Neuron (in vitro differentiated cells): ENCODE measurements at regions not wholly inside any gene's neighbourhood (a gene's known extent, or its start where the extent isn't known, plus 50 kb on each side); places are given as distances from the start of the nearest gene placed in this dataset.

ENCODE experiments used
- H2AFZ ChIP-seq: one replicate; pipeline ENCODE4 v1.6.1; 2013; ENCODE audit warnings: low read depth, mild to moderate bottlenecking, inconsistent platforms, low read length, moderate library complexity
- H3K27me3 ChIP-seq: one replicate; pipeline ENCODE4 v1.6.1; 2013; ENCODE audit warnings: low read length; ENCODE audit not compliant: insufficient read depth
- H3K36me3 ChIP-seq: one replicate; pipeline ENCODE4 v1.6.1; 2013; ENCODE audit warnings: low read length; ENCODE audit not compliant: insufficient read depth
- H3K4me1 ChIP-seq: one replicate; pipeline ENCODE4 v1.6.1; 2013; ENCODE audit warnings: low read length; ENCODE audit not compliant: insufficient read depth
- H3K4me3 ChIP-seq: 2 replicates; pipeline ENCODE4 v1.5.1; 2013; ENCODE audit warnings: mild to moderate bottlenecking, low read length, moderate library complexity
- H3K9me3 ChIP-seq: one replicate; pipeline ENCODE4 v1.6.1; 2013; ENCODE audit warnings: low read length

DNA sequence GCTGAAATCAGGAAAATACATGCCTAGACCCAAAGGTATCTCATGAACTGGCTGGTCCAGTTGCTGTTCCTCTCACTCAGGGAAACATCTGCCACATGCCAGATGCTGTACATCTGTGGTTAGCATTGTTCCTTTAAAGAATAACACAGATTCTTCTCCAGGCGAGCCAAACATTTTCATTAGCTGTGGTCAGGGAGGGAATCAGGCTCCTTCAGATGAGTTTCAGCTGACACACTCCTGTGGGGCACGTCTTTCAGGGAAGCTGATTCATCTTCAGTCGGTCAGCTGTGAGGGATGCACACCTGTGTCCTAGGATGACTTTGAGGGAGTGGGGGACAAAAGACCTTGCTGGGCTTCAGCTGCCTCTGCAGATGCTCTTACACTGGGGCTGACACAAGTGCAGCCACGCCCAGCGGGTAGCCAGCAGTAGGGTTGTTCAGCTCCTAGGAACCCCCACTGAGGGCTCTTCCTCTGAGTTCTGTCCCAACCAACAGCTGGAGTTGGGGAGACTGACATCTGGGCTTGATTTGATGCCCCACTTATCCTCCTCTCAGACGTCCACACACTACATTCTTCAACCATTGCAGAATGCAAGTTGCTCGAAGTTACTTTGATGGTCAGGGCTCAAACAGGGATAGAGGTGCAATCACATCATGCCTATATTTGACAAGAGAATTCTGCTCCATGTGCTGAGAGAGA lies 155.0 kb downstream of the NUAK1 start:
- no peaks in the 10 kb centered on the region for H3K36me3 ChIP-seq
- H2AFZ ChIP-seq: no peak overlapping the region
- H3K9me3 ChIP-seq: no peaks in the 10 kb centered on the region
- H3K27me3 ChIP-seq: no peaks in the 10 kb centered on the region
- peaks cover 29% of the 10 kb centered on the region for H3K4me1 ChIP-seq
- H3K4me3 ChIP-seq: no peak overlapping the region

DNA sequence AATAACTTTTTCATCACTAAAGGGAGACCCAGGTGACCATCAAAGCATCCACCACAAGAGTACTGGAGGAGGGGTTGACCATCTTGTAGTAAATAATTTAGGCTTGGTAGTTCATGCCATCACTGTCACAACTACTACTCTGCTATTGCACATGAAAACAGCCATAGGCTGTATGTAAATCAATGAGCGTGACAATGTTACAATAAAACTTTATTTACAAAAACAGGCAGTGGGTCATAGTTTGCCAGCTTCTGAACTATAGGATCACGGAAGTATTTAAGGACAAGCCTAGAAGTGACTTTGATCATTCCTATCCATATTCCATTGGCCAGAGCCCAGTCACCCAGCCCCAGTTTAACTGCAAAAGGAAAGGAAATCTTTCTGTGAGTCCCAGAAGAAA lies 153.4 kb downstream of the NUAK1 start:
- H3K36me3 ChIP-seq: no peaks in the 10 kb centered on the region
- no peaks in the 10 kb centered on the region for H3K27me3 ChIP-seq
- H3K4me1 ChIP-seq: peaks cover 14% of the 10 kb centered on the region
- H3K4me3 ChIP-seq: no peak overlapping the region
- H2AFZ ChIP-seq: no peak overlapping the region
- no peaks in the 10 kb centered on the region for H3K9me3 ChIP-seq

DNA sequence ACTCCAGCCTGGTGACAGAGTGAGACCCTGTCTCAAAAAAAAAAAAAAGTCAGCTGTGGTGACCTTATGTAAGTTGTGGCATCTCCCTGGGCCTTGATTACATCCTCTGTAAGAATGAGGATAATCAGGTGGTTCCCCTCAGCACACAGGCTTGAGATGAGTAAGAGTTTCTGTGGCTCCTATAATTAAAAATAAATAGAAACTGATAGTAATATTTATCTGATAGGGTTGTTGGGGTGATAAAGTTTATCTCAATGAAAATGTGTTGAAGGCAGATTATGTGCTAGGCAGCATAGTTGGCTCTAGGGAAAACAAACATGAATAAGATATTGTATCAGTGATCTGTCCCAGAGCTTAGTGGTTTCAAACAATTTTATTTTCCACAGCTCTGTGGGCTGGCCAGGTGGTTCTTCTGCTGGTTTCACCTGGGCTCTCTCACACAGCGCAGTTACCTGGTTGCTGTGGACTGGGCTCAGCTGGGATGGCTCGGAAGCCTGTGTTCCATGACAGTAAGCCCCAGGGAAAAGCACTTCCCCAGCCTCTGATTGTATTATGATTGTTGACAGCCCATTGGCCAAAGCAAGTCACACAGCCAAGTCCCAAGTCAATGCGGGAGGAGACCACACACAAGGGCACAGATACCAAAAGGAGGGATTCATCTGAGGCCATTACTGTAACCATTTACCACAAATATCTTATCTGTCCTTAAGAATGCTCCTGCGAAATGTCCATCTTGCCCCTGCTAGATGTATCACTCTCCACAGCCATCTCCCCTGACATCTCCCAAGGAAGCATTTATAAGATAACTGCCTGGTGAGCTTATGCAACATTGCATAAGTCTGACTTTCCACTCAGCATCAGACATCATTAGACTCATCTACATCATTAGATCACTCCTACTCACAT lies 151.7 kb downstream of the NUAK1 start:
- H3K27me3 ChIP-seq: no peaks in the 10 kb centered on the region
- no peaks in the 10 kb centered on the region for H3K9me3 ChIP-seq
- peaks cover 2% of the 10 kb centered on the region for H3K4me1 ChIP-seq

DNA sequence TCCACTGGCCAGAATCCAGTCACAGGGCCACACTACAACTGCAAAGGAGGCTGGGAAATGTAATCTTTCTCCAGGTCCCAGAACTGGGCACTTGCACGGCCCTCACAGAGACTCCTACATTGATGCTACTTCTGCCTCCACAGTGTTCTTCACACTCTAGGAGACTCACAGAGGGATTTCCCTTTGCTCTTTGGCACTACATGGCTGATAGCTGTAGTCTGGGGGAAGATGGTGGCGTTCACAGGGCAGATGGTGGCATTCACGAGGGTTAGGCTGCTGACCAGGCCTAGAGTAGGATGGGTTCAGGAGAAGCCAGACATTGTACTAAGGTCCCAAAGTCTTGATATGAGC lies 151.1 kb downstream of the NUAK1 start:
- Histone ChIP-seq H2AFZ (no peak overlapping the region), H3K36me3 (no peaks in the 10 kb centered on the region), H3K27me3 (no peaks in the 10 kb centered on the region), H3K4me3 (no peak overlapping the region), H3K4me1 (peaks cover 5% of the 10 kb centered on the region), H3K9me3 (no peaks in the 10 kb centered on the region)

More for the DNA sequence above, 151.7 kb downstream of the NUAK1 start:
- Histone ChIP-seq H3K36me3 (no peaks in the 10 kb centered on the region), H3K4me3 (no peak overlapping the region), H2AFZ (no peak overlapping the region)

DNA sequence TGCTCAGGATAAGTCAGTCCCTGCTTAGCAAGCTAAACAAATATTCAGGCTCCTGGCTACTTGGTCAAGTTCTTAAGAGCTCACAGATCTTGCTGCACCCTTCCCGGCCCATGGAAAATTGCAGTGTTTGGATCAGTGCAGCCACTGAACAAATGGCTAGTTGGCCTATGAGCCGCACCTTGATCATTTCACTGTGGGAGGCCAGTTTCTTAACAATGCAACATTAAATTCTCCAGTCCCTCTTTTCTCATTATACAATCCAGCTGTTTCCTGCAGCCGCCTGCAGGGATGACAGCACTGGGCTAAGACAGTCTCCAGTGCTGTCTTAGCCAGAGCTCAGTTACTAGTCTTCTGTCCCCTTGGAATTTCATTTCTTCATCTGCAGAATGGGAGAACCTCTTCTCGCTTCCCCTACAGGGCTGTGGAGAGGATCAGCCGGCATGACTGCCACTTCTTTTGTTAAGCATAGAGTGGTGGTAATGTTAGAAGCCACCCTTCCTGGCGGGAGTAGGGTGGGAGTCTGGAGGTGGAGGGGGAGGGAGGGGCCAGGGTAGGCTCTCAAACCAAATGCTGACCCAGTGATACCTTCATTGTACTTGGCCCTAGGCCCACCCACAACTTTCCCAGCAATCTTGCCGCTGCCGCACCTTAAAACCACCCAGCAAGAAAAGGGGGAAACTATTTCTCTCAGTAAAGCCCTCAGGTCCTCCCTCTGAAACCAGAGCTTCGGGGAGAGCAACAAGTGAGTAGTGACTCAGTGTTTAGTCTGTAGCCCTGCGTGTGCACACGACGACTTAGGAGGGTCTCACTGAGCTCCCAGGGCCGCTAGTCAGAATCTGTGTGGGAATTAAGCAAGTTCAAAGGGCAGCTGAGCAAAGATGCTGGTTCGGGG lies 145.7 kb downstream of the NUAK1 start:
- no peak overlapping the region for H3K4me3 ChIP-seq
- no peaks in the 10 kb centered on the region for H3K27me3 ChIP-seq
- peaks cover 15% of the 10 kb centered on the region for H3K4me1 ChIP-seq
- H3K36me3 ChIP-seq: no peaks in the 10 kb centered on the region
- H3K9me3 ChIP-seq: no peaks in the 10 kb centered on the region
- H2AFZ ChIP-seq: no peak overlapping the region

DNA sequence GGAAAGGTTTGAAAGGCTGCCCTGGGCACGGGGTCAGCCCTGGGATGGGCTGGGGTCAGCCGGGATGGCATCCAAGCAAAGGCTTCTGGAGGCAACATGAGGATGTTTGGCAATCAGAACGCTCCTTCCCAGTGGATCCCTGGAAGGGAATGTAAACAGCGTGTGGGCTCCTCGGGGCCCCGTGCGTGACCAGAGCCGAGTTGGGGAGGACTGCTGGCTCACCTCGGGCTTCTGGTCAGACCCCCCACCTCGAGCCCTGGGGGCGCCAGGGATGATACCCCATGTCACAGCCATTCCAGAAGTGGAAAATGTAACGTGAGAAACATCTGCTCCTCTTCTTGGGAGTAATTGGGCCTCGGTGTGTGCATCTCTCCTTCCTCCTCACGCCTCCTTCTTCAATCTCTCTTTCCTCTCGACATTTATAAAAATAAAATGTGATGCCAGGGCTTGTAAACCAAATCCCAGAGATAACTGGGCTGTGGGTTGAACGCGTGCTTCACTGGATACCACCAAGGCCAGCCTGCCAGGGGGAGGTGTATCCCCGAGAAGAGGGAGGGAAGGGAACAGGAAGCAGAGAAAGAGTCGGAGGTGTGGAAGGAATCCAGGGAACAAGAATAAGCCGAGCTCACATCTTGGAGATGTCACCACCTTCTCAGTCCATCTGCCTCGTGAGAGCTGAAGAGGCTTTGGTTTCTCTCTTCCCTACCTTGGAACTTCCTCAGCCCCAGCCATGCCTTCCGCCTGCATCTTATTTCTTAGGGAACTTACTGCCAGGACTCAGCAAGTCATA lies 144.8 kb downstream of the NUAK1 start:
- Histone ChIP-seq H3K27me3 (no peaks in the 10 kb centered on the region), H3K9me3 (no peaks in the 10 kb centered on the region), H3K36me3 (no peaks in the 10 kb centered on the region), H3K4me3 (no peak overlapping the region), H3K4me1 (peaks cover 15% of the 10 kb centered on the region), H2AFZ (no peak overlapping the region)

DNA sequence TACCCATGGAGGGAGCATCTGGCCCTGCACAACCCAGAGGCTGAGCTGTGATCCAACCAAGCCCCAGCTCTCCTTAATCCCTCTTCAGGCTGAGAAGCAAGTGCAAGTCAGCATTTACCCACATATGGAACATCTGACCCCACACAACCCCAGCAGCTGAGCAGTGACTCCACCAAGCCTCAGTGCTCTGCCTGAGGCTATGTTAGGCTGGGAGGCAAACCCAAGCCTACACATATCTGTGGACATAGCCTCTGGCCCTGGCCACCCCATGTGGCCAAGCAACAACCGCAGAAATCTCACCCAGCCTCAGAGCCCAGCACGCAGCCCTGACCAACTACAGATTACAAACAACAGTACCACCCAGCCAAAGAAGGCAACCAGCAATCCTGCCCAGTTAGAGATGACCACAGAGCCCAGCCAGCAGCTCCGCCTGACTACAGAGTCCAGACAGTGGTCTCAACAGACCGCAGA lies 142.8 kb downstream of the NUAK1 start:
- Histone ChIP-seq H2AFZ (no peak overlapping the region), H3K4me3 (no peak overlapping the region), H3K36me3 (no peaks in the 10 kb centered on the region), H3K27me3 (no peaks in the 10 kb centered on the region), H3K9me3 (no peaks in the 10 kb centered on the region), H3K4me1 (peaks cover 15% of the 10 kb centered on the region)

DNA sequence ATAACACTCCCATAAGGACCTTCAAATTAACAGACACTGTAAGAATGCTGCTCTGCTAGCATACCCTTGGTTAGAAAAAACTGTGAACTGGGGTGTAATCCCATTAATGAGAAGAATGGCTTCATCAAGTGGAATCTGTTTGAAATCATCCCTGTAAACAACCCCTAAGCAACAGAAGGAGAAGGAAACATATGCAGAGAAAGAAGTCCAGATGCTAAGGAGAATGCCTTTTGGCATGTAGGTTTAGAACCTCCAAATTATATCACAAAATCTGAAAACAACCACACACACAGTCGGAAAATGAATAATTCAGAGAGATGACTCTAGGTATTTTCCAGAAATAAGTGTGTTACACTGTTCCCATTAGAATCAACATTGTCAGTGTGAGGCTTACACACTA lies 140.2 kb downstream of the NUAK1 start:
- peaks cover 1% of the 10 kb centered on the region for H3K4me1 ChIP-seq
- H2AFZ ChIP-seq: no peak overlapping the region
- no peaks in the 10 kb centered on the region for H3K27me3 ChIP-seq
- H3K36me3 ChIP-seq: no peaks in the 10 kb centered on the region
- H3K9me3 ChIP-seq: no peaks in the 10 kb centered on the region
- H3K4me3 ChIP-seq: no peak overlapping the region

DNA sequence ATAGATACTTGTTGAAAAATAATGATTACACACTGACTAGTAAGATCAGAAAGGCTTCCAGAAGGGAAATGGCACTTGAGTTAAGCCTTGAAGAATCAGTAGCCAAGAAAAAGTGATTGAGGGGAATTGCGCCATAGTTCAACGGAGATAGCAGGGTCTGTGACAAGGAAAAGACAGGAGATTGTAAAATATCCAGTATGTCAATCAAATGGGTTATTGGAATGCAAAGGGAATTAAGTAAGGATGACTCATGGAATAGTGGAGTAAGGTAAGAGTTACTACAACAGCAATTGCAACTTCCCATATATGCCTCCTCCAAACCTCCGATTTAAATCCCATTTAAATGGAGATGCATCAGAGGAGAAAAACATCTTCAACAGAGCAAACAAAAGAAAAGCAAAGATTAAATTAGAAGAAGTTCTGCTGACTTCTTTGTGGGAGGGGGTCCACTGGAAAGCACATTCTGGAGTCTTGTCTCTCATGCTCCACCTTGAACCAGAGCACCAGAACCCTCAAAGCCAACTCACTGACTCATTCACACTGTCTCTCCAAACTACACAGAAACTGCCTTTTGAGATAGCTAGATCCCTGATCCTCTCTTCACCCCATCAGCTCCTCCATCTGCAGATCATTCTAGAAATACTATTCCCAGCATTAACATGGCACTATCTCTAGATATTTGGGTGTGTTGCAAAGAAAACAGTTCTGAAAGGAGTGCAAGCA lies 138.2 kb downstream of the NUAK1 start:
- H3K36me3 ChIP-seq: no peaks in the 10 kb centered on the region

DNA sequence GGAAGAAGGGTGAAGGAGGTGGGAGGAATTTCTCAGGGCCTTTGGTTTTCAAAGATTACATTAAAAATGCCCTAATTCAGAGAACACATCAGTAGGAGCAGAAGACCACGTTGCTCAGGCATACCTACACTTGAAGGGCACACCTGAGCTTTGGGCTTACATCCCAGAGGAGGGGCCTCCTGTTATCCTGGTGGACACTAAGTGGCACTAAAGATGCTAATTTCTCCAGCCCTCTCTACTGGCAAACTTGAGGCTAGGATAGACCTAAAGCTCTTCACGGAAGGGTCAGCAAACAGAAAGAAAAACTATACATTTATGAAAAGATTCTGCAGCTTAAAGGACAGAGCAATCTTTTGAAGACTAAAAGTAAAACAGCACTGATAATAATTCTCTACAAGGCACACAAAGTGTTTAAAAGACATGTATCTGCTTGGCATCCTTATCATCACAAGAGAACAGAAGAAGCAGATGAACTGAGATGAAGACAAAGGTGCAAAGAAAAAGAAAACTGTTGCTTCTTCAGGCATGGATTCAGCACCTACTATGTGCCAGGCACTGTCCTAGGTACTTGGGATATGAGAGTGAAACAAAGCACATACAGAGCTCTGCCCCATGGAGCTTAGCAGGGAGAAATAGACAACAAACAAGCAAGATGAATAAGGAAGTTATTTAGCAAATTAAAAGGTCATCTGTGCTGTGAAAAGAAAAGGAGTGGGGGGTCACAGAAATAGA lies 137.5 kb downstream of the NUAK1 start:
- Histone ChIP-seq H3K4me1 (peaks cover 6% of the 10 kb centered on the region), H3K9me3 (peaks cover 5% of the 10 kb centered on the region), H3K4me3 (no peak overlapping the region), H3K27me3 (no peaks in the 10 kb centered on the region), H2AFZ (no peak overlapping the region), H3K36me3 (no peaks in the 10 kb centered on the region)

More for the DNA sequence above, 138.2 kb downstream of the NUAK1 start:
- no peak overlapping the region for H2AFZ ChIP-seq
- peaks cover 5% of the 10 kb centered on the region for H3K9me3 ChIP-seq
- H3K27me3 ChIP-seq: no peaks in the 10 kb centered on the region
- no peaks in the 10 kb centered on the region for H3K4me1 ChIP-seq
- no peak overlapping the region for H3K4me3 ChIP-seq

DNA sequence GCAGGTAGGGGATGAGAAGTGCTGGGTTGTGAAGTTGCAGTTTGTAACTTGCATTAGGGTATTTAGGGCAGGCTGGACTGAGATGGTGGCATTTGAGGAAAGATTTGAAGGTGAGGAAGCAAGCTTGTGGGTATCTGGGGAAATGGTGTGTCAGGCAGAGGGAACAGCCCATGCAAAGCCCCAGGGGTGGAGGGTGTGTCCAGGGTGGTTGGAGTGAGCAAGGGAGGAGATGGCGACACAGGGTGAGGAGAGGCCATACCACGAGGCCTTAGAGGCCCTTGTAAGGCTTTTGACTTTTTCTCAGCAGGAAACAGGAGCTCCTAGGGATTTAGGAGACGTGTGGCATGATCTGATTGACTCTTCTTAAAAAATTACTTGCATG lies 136.9 kb downstream of the NUAK1 start:
- no peaks in the 10 kb centered on the region for H3K27me3 ChIP-seq
- peaks cover 11% of the 10 kb centered on the region for H3K4me1 ChIP-seq
- no peak overlapping the region for H2AFZ ChIP-seq

More for the DNA sequence above, 136.9 kb downstream of the NUAK1 start:
- Histone ChIP-seq H3K36me3 (no peaks in the 10 kb centered on the region), H3K9me3 (peaks cover 5% of the 10 kb centered on the region), H3K4me3 (no peak overlapping the region)
